ENCODE measurements at regions not wholly inside any gene's neighbourhood (a gene's known extent, or its start where the extent isn't known, plus 50 kb on each side); places are given as distances from the start of the nearest gene placed in this dataset.

- Histone ChIP-seq H3K27ac (ENCODE audit: control insufficient read depth, insufficient read depth, low read length) (no peak overlapping the region), H3K79me2 (ENCODE audit: control insufficient read depth, insufficient read depth, low read length) (no peaks in the 10 kb centered on the region), H3K4me3 (ENCODE audit: control insufficient read depth in 2 of 3, extremely low read depth in 1 of 3, insufficient read depth in 2 of 3, low read depth in 1 of 3, low read length in 3 of 3) (no peak overlapping the region), H3K9ac (ENCODE audit: control insufficient read depth, extremely low read depth, insufficient read depth, low read length) (no peak overlapping the region), H3K9me1 (ENCODE audit: control insufficient read depth, extremely low read depth, insufficient read depth, low read length) (no peaks in the 10 kb centered on the region), H3K36me3 (ENCODE audit: control insufficient read depth in 2 of 2, extremely low read depth in 1 of 2, insufficient read depth in 2 of 2, low read length in 2 of 2) (no peaks in the 10 kb centered on the region), H3K27me3 (ENCODE audit: control insufficient read depth, extremely low read depth, insufficient read depth, low read length) (no peaks in the 10 kb centered on the region), H3K4me2 (ENCODE audit: control insufficient read depth, extremely low read depth, insufficient read depth, low read depth, low read length) (no peak overlapping the region), H2AFZ (ENCODE audit: control insufficient read depth, low read length) (peak overlapping the region; percentile 17), H3K9me3 (ENCODE audit: control insufficient read depth, low read depth, low read length) (no peaks in the 10 kb centered on the region), H3K4me1 (ENCODE audit: control insufficient read depth, extremely low read depth, insufficient read depth, low read length) (peaks cover 4% of the 10 kb centered on the region), H4K20me1 (ENCODE audit: control insufficient read depth, extremely low read depth, insufficient read depth, low read length) (no peaks in the 10 kb centered on the region)
- TF ChIP-seq, protein P1, sequence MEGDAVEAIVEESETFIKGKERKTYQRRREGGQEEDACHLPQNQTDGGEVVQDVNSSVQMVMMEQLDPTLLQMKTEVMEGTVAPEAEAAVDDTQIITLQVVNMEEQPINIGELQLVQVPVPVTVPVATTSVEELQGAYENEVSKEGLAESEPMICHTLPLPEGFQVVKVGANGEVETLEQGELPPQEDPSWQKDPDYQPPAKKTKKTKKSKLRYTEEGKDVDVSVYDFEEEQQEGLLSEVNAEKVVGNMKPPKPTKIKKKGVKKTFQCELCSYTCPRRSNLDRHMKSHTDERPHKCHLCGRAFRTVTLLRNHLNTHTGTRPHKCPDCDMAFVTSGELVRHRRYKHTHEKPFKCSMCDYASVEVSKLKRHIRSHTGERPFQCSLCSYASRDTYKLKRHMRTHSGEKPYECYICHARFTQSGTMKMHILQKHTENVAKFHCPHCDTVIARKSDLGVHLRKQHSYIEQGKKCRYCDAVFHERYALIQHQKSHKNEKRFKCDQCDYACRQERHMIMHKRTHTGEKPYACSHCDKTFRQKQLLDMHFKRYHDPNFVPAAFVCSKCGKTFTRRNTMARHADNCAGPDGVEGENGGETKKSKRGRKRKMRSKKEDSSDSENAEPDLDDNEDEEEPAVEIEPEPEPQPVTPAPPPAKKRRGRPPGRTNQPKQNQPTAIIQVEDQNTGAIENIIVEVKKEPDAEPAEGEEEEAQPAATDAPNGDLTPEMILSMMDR (optimal IDR thresholded peaks at IDR 0.05 in 1 of 3, IDR thresholded peaks at IDR 0.05 in 1 of 3, conservative IDR thresholded peaks at IDR 0.05 in 1 of 3; ENCODE audit: extremely low read depth in 1 of 3, insufficient read depth in 2 of 3, low read length in 3 of 3): no peak
- TF ChIP-seq EZH2 (IDR thresholded peaks at IDR 0.05; ENCODE audit: low read length): no peak
- DNase-seq (ENCODE audit: low read depth, low spot score) (peak; percentile 2), FAIRE-seq (peak; percentile 60)
- dilution Hi-C loops (cut with MboI; ENCODE audit: extremely low pct_ligation_motif_present, low sequenced_read_pairs): no loop called here
Measured at GRCh38 chr7:81004098-81004497, 85.2 kb upstream of the SEMA3C start.

DNA sequence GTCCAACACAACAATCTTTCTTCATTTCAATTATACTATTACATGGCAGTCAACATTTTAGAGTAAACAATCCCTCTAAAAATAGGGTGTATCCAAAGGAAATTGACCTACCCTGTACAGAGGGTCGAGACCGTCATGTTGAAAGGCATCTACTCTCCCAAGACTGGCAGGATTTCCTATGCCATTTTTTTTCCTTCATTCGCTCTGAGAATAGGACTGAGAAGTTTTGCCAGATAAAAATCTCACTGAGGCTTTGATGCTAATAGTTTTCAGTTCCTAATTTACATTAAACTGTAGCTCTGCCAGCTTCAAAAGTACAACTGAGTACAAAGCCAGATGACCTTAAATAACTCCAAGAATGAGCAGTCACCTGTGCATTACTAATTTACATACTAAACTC is 84.5 kb upstream of the SEMA3C start:
- Histone ChIP-seq H3K79me2 (ENCODE audit: control insufficient read depth, insufficient read depth, low read length) (no peaks in the 10 kb centered on the region), H3K27me3 (ENCODE audit: control insufficient read depth, extremely low read depth, insufficient read depth, low read length) (no peaks in the 10 kb centered on the region), H3K4me3 (ENCODE audit: control insufficient read depth in 2 of 3, extremely low read depth in 1 of 3, insufficient read depth in 2 of 3, low read depth in 1 of 3, low read length in 3 of 3) (no peak overlapping the region), H3K9me1 (ENCODE audit: control insufficient read depth, extremely low read depth, insufficient read depth, low read length) (no peaks in the 10 kb centered on the region), H4K20me1 (ENCODE audit: control insufficient read depth, extremely low read depth, insufficient read depth, low read length) (no peaks in the 10 kb centered on the region), H3K9ac (ENCODE audit: control insufficient read depth, extremely low read depth, insufficient read depth, low read length) (no peak overlapping the region), H3K4me2 (ENCODE audit: control insufficient read depth, extremely low read depth, insufficient read depth, low read depth, low read length) (no peak overlapping the region), H3K4me1 (ENCODE audit: control insufficient read depth, extremely low read depth, insufficient read depth, low read length) (peaks cover 4% of the 10 kb centered on the region), H3K27ac (ENCODE audit: control insufficient read depth, insufficient read depth, low read length) (no peak overlapping the region), H3K36me3 (ENCODE audit: control insufficient read depth in 2 of 2, extremely low read depth in 1 of 2, insufficient read depth in 2 of 2, low read length in 2 of 2) (no peaks in the 10 kb centered on the region), H2AFZ (ENCODE audit: control insufficient read depth, low read length) (peak overlapping the region; percentile 36), H3K9me3 (ENCODE audit: control insufficient read depth, low read depth, low read length) (no peaks in the 10 kb centered on the region)
- DNase-seq (ENCODE audit: low read depth, low spot score): no peak
- FAIRE-seq: peak; percentile 5
- TF ChIP-seq EZH2 (IDR thresholded peaks at IDR 0.05; ENCODE audit: low read length): no peak
- TF ChIP-seq, protein P1 (optimal IDR thresholded peaks at IDR 0.05 in 1 of 3, IDR thresholded peaks at IDR 0.05 in 1 of 3, conservative IDR thresholded peaks at IDR 0.05 in 1 of 3; ENCODE audit: extremely low read depth in 1 of 3, insufficient read depth in 2 of 3, low read length in 3 of 3): no peak
- dilution Hi-C loops (cut with MboI; ENCODE audit: extremely low pct_ligation_motif_present, low sequenced_read_pairs): no loop called here
